ENCODE measurements at regions not wholly inside any gene's neighbourhood (a gene's known extent, or its start where the extent isn't known, plus 50 kb on each side); places are given as distances from the start of the nearest gene placed in this dataset.
"Not testable (repeated sequence)": the region's sequence is repeated elsewhere in the genome, so short reads cannot be mapped to it uniquely, and the experiment has no call there.

GRCh38 chr17:31786796-31787481, 72.1 kb downstream of the COPRS start:
- no peaks in the 10 kb centered on the region for H3K9me3 ChIP-seq
- H3K27me3 ChIP-seq: no peaks in the 10 kb centered on the region
- no peak for TF ChIP-seq POLR2A (IDR thresholded peaks at IDR 0.05)
- no peak for TF ChIP-seq CTCF (IDR thresholded peaks at IDR 0.05 in 4 of 5, conservative IDR thresholded peaks at IDR 0.05 in 1 of 5)
- no peaks in the 10 kb centered on the region for H3K4me1 ChIP-seq
- H3K4me3 ChIP-seq: no peak overlapping the region
- ATAC-seq: no peak
- no peaks in the 10 kb centered on the region for H3K36me3 ChIP-seq
- H3K27ac ChIP-seq: no peak overlapping the region
- DNase-seq: no peak
- in situ Hi-C loops (cut with MboI; ENCODE audit: low sequenced_read_pairs in 4 of 4): no loop called here
- intact Hi-C loops (cut with DNase I; ENCODE audit: low total_unique reads): no loop called here

GRCh38 chr17:31780483-31780882, 78.6 kb downstream of the COPRS start:
- intact Hi-C loops (cut with DNase I; ENCODE audit: low total_unique reads) (no loop called here), in situ Hi-C loops (cut with MboI; ENCODE audit: low sequenced_read_pairs in 4 of 4) (no loop called here)
- H3K27ac ChIP-seq: no peak overlapping the region
- no peak overlapping the region for H3K4me3 ChIP-seq
- H3K27me3 ChIP-seq: no peaks in the 10 kb centered on the region
- ATAC-seq: no peak
- DNase-seq: no peak
- H3K4me1 ChIP-seq: no peaks in the 10 kb centered on the region
- no peaks in the 10 kb centered on the region for H3K9me3 ChIP-seq
- no peak for TF ChIP-seq CTCF (IDR thresholded peaks at IDR 0.05 in 4 of 5, conservative IDR thresholded peaks at IDR 0.05 in 1 of 5)
- TF ChIP-seq POLR2A (IDR thresholded peaks at IDR 0.05): no peak
- H3K36me3 ChIP-seq: no peaks in the 10 kb centered on the region

GRCh38 chr17:31778523-31778922, 80.5 kb downstream of the COPRS start:
- intact Hi-C loops (cut with DNase I; ENCODE audit: low total_unique reads): no loop called here
- DNase-seq: no peak

GRCh38 chr17:31771328-31771727, 87.7 kb downstream of the COPRS start:
- in situ Hi-C loops (cut with MboI; ENCODE audit: low sequenced_read_pairs in 4 of 4): loop anchor here in 1 of 4 donors (25.0 kb wide), 1 partner anchor 109 kb away; no protein-coding TSS in a partner anchor
- H3K4me1 ChIP-seq; H3K4me3 ChIP-seq; ATAC-seq; H3K36me3 ChIP-seq; H3K27ac ChIP-seq; DNase-seq; H3K27me3 ChIP-seq; H3K9me3 ChIP-seq; intact Hi-C loops (cut with DNase I; ENCODE audit: low total_unique reads): not testable (repeated sequence)

More at GRCh38 chr17:31778523-31778922, 80.5 kb downstream of the COPRS start:
- no peaks in the 10 kb centered on the region for H3K4me1 ChIP-seq
- H3K9me3 ChIP-seq: no peaks in the 10 kb centered on the region
- H3K4me3 ChIP-seq: no peak overlapping the region
- no peak overlapping the region for H3K27ac ChIP-seq
- in situ Hi-C loops (cut with MboI; ENCODE audit: low sequenced_read_pairs in 4 of 4): no loop called here
- no peaks in the 10 kb centered on the region for H3K36me3 ChIP-seq
- no peaks in the 10 kb centered on the region for H3K27me3 ChIP-seq
- ATAC-seq: no peak
- no peak for TF ChIP-seq CTCF (IDR thresholded peaks at IDR 0.05 in 4 of 5, conservative IDR thresholded peaks at IDR 0.05 in 1 of 5)
- no peak for TF ChIP-seq POLR2A (IDR thresholded peaks at IDR 0.05)

GRCh38 chr17:31770501-31770900, 88.5 kb downstream of the COPRS start:
- H3K9me3 ChIP-seq; H3K27ac ChIP-seq; ATAC-seq; DNase-seq; H3K4me3 ChIP-seq; H3K36me3 ChIP-seq; intact Hi-C loops (cut with DNase I; ENCODE audit: low total_unique reads); H3K4me1 ChIP-seq; H3K27me3 ChIP-seq: not testable (repeated sequence)
- in situ Hi-C loops (cut with MboI; ENCODE audit: low sequenced_read_pairs in 4 of 4): loop anchor here in 1 of 4 donors (25.0 kb wide), 1 partner anchor 108 kb away; no protein-coding TSS in a partner anchor

- H3K4me3 ChIP-seq; intact Hi-C loops (cut with DNase I; ENCODE audit: low total_unique reads); ATAC-seq; H3K27me3 ChIP-seq; DNase-seq; H3K27ac ChIP-seq; H3K9me3 ChIP-seq; H3K4me1 ChIP-seq; H3K36me3 ChIP-seq: not testable (repeated sequence)
- in situ Hi-C loops (cut with MboI; ENCODE audit: low sequenced_read_pairs in 4 of 4): loop anchor here in 1 of 4 donors (25.0 kb wide), 1 partner anchor 100 kb away; no protein-coding TSS in a partner anchor
These were observed 97.1 kb downstream of the COPRS start for GRCh38 chr17:31761836-31762510.

All from gastrocnemius medialis (tissue), 4 donors.